Stimulated activated CD4-positive, alpha-beta T cell treated with anti-CD3 and anti-CD28 coated beads, Interleukin-15, amount 100 ng/mL, for 48 hours (primary cell): ENCODE measurements at regions not wholly inside any gene's neighbourhood (a gene's known extent, or its start where the extent isn't known, plus 50 kb on each side); places are given as distances from the start of the nearest gene placed in this dataset.
"Not testable (repeated sequence)": the region's sequence is repeated elsewhere in the genome, so short reads cannot be mapped to it uniquely, and the experiment has no call there.

Source experiments
- DNase-seq, 2 donors: peaks; one replicate each; pipeline ENCODE4 v3.0.0-alpha.2; 2020; ENCODE audit warnings: low read depth in 2 of 2

DNA sequence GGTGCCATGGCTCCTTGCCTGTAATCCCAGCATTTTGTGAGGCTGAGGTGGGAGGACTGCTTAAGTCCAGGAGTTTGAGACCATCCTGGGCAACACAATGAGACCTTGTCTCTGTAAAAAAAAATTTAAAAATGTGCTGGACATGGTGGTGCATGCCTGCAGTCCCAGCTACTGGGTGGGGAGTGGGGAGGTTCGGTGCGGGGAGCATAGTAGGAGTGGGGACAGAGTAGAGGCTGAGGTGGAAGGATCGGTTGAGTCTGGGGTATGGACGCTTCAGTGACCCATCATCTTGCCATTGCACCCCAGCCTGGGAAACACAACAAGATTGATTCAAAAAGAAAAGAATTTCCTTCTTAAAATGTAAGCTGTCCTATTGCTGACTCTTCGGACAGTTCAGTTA lies 1490.0 kb upstream of the GBE1 start:
- no peak for DNase-seq

GRCh38 chr3:83250613-83251012 lies 1489.2 kb upstream of the GBE1 start:
- DNase-seq = no peak

DNA sequence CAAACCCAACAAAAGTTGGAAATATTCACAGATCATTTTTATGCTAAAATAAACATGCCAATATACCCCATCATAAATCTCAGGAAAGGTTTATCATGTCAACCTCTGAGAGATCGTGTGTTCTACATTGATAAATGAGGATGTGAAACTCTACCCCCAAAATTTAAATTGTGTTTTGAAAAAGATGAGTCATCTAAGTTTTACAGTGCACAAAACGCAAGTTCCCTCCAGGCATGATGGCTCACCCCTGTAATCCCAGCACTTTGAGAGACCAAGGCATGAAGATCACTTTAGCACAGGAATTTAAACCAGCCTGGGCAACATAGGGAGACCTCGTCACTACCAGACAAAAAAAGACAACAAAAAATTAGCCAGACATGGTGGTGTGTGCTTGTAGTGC lies 1487.0 kb upstream of the GBE1 start:
- DNase-seq = no peak

DNA sequence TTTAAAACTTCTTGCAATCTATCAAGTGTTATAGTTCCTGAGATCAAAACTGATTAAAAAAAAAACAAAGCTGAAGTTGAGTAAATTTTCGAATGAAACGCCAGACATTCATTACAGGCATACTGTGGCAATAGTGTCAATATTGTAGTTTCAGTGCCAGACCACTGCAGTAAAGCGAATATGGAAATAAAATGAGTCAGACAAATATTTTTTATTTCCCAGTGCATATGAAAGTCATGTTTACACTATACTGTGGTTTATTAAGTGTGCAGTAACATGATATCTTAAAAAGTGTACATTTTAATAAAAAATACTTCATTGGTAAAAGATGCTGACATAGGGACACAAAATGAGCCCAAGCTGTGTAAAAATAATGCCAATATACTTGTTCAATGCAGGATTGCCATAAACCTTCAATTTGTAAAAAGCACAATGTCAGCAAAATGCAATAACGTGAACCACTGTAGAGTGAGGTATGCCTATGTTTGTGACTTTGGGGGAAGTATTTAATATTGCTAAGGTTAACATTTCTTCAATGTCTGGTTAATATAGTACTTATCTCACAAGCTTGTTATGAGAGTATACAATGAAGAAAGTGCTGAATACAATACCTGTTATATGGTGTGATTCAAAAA lies 1473.9 kb upstream of the GBE1 start:
- no peak for DNase-seq

DNA sequence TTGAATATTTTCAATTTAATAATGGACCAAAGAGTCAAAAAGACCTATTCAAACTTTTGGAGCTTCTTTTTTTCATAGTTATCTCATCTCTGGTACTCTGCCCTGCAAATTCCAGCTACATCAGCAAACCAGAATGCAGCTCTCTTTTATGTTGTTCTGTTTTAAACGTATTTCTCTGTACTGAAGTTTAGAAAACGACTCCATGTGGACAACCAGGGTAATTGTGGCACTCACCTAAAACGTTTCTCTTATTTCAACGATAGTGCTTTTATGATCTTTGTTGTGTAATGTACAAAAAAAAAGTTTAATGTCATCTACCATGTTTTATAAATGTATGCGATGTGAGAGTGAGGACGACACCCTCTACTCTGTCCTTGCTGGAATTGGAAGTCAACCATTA lies 1472.3 kb upstream of the GBE1 start:
- DNase-seq = no peak

- DNase-seq = no peak
Observed at GRCh38 chr3:83230841-83231240, 1469.4 kb upstream of the GBE1 start.

GRCh38 chr3:83230376-83230775 lies 1468.9 kb upstream of the GBE1 start:
- DNase-seq = no peak

GRCh38 chr3:83226751-83227150 lies 1465.3 kb upstream of the GBE1 start:
- no peak for DNase-seq

DNA sequence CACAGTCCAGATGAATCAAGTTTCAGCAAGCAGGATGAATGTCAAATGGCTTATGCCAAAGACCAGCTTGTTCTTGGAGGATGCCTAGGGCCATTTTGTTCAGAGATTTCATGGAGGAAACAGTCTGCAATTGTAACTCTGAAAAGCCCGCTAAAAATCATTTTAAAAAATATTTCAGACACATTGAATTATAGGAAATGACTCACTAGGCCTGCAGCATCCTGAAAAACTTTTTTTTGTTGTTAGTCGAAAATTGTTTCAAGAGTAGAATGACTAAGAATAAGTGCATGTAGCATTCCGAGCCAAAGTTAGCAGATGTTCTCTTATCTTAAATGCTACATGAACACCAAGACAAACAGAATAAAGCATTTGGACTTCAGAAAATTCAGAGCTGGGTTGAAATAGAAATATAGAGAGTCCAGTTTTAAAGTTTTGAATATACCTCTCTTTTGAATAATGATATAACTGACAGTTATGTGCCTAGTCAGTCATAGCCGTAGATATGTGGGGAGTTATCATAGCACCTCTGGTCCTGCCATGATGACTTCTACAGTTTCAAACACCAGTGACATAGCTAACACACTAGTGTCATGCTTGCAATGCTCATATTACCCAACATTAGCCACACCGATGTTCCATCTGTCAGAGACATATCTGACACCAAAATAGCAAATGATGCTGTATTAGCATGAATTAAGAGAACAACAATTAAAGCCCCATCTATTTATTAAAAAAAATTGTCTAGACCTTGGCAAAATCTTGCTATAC lies 1462.8 kb upstream of the GBE1 start:
- no peak for DNase-seq

DNA sequence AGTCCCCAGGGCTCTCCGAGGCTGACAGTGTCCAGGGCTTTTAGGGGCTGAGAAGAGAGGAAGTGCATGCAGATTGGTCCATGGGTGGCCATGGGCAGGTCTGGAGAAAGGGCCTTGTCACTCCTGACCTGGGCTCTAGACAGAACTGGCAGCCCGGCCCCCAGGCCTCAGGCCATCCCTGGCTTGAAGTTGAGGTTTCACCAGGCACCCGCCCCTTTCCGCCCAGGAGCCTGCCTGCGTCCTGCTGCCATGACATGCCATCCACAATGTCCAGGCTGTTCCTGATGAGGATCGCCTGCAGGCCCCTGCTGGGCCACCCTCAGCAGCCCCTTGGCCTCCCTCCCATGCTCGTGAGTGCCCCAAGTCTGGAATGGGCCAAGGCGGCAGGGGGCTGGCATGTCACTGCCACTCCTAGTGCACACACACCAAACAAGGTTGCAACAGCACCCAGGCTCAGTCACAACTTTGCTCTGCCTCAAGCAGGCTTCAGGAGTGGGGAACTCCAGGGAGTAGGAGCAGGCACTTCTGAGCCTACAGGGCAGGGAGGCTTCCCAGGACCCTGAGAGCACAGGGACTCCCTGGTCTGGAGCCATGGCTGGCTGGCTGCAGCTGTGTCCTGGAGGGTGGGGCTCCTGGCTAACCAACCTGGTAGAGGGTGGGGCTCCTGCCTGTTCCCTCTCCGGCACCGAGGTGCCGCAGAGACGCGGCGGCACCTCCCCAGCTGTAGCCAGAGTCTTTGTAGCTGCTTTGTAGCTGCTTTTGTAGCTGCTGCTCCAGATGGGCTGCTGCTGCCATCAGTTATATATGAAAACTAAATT lies 1457.1 kb upstream of the GBE1 start:
- no peak for DNase-seq

DNA sequence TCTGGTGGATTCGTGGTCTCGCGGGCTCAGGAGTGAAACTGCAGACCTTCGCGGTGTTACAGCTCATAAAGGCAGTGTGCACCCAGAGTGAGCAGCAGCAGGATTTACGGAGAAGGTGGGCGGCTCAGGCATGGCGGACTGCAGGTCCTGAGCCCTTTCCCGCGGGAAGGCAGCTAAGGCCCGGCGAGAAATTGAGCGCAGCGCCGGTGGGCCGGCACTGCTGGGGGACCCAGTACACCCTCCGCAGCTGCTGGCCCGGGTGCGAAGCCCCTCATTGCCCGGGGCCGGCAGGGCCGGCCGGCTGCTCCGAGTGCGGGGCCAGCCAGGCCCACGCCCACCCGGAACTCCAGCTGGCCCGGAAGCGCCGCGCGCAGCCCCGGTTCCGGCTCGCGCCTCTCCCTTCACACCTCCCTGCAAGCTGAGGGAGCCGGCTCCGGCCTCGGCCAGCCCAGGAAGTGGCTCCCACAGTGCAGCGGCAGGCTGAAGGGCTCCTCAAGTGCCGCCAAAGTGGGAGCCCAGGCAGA lies 1456.2 kb upstream of the GBE1 start:
- DNase-seq = not testable (repeated sequence)

GRCh38 chr3:83216919-83217594 lies 1455.6 kb upstream of the GBE1 start:
- DNase-seq = no peak

- no peak for DNase-seq
Observed at GRCh38 chr3:83195243-83195642, 1433.8 kb upstream of the GBE1 start.

DNA sequence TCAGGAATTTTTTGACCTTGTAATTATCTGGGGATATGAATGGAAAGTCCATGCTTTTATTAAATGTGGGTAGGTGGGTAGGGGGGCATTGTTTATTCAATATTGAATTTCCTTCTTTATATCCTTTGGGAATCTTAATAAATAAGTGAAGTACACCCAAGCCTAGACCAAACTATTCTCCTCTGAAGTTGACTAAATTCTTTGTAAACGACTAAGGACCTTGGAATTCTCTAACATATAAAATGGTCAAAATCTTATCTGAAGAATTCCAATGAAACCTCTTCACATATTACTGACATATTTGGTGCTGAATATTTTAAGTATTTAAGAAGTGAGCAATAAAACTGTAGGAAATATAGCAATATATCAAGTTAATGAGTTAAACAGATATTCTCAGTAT lies 1432.1 kb upstream of the GBE1 start:
- no peak for DNase-seq

DNA sequence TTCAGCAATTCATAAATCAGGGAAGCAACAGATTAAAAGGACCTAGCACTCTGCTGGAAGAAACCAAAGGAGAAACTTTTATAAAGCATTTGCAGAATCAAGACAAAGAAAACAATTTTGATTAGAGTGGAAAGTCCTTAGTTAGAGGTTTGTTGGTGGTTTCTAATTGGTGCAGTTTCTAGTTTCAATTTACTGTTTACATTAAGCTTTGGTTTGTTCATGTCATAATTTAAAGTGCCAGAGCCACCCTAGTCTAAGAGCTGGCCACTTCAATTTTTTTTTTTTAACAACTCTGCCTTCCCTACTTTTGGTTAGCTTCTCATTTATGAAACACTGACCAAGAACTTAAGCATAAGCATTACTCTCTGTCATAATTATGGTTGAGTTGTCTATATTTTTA lies 1428.2 kb upstream of the GBE1 start:
- no peak for DNase-seq

DNA sequence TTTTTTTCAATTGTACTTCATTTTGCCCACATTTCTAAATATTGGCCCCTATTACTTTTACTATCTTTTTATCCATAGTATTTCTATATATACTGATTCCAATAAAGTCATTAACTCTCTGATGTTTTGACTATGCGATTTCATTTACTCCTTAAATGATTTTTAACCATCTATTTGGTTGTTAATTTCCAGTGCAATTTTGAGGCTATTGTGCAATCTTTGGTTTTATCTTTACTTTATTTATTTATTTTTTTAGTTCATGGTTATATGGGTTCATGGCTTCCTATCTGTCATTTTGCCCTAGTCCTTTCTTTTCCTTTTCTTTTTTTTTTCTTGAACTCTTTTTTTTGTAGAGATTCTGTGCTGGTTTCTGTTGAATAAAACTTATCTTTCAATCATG lies 1408.0 kb upstream of the GBE1 start:
- DNase-seq = no peak

DNA sequence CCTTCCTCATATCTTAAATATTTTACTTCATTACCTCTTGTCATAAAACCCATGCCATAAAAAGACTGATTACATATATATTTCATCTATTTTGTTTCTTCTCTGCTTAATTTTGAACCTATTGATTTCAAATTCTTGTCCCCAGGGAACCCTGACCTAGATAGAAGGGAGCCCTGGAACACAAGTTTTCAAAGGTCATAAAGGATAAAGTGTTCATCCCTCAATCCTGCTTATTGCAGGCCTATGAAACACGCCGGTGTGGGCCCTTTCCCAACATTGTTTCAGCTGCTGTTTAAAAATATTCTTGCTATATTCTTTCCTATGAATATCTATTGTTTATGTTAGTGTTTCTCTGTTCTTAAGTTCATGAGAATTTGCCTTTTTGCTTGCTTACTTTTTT lies 1389.5 kb upstream of the GBE1 start:
- no peak for DNase-seq

GRCh38 chr3:83140983-83141382 lies 1379.5 kb upstream of the GBE1 start:
- no peak for DNase-seq

GRCh38 chr3:83131236-83131635 lies 1369.8 kb upstream of the GBE1 start:
- DNase-seq = no peak

GRCh38 chr3:83122774-83123350 lies 1361.4 kb upstream of the GBE1 start:
- no peak for DNase-seq

DNA sequence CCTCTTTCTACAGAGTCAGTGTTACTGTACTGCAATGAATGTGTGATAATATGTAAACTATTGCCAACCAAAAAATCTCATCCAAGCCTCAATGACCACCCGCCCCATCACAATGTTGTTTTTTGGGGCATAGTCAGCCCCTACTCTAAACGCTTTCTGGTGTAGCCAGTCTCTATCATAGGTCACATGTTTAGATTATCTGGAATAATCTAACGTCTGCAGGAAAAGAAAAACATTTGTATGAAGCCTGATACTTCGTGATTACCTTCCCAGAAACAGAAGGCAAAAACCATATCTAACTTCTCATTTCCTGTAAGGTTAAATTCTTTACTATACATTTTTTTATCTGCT lies 1331.8 kb upstream of the GBE1 start:
- no peak for DNase-seq
